CD4-positive, alpha-beta T cell (primary cell): ENCODE measurements at regions not wholly inside any gene's neighbourhood (a gene's known extent, or its start where the extent isn't known, plus 50 kb on each side); places are given as distances from the start of the nearest gene placed in this dataset.
"Not testable (repeated sequence)": the region's sequence is repeated elsewhere in the genome, so short reads cannot be mapped to it uniquely, and the experiment has no call there.

Source experiments
- ATAC-seq: fragments of 200-7000 bp; cut with Tn5 transposase; one replicate; pipeline ENCODE4 v1.10.0; 2022; ENCODE audit warnings: mild to moderate bottlenecking; ENCODE audit not compliant: poor library complexity
- CTCF ChIA-PET: fragments of 350-600 bp; sonication (Branson Sonifier 250); formaldehyde crosslinking; loops from one replicate; lab custom pipeline; 2021; ENCODE audit warnings: antibody characterized with exemption, inconsistent platforms; lab: Charles Lee
- POLR2A ChIA-PET: fragments of 350-600 bp; sonication (Branson Sonifier 250); formaldehyde crosslinking; loops from one replicate; lab custom pipeline; 2021; ENCODE audit warnings: antibody characterized with exemption, inconsistent platforms; lab: Charles Lee
- DNase-seq, 14 experiments: peaks; one replicate each; pipeline ENCODE4 v3.0.0-alpha.2; 2013 to 2020; ENCODE audit warnings: mixed read lengths in 2 of 14
- H3K27ac ChIP-seq, 2 donors: one replicate each; pipeline versions ENCODE4 v1.5.1 to v1.7.0; 2013; ENCODE audit warnings: low read length in 2 of 2, low read depth in 1 of 2, mild to moderate bottlenecking in 1 of 2
- H3K27me3 ChIP-seq, 2 experiments: 1 replicate in 1 of 2; 2 replicates in 1 of 2; pipeline versions ENCODE4 v1.6.1 to v1.7.0; 2013; ENCODE audit warnings: low read length in 2 of 2, control low read depth in 1 of 2, mild to moderate bottlenecking in 1 of 2, moderate library complexity in 1 of 2; ENCODE audit not compliant: insufficient read depth in 2 of 2, control insufficient read depth in 1 of 2
- H3K36me3 ChIP-seq: one replicate; pipeline ENCODE4 v1.6.1; 2013; ENCODE audit warnings: low read length, control low read depth; ENCODE audit not compliant: insufficient read depth
- H3K4me1 ChIP-seq: one replicate; pipeline ENCODE4 v1.6.1; 2013; ENCODE audit warnings: low read length, control low read depth; ENCODE audit not compliant: insufficient read depth
- H3K4me3 ChIP-seq: one replicate; pipeline ENCODE4 v1.5.1; 2013; ENCODE audit warnings: mild to moderate bottlenecking, low read length, moderate library complexity
- H3K9me3 ChIP-seq, 2 experiments: 1 replicate in 1 of 2; 2 replicates in 1 of 2; pipeline versions ENCODE4 v1.6.1 to v1.7.0; 2013; ENCODE audit warnings: low read length in 2 of 2, mild to moderate bottlenecking in 2 of 2, control low read depth in 1 of 2, moderate library complexity in 1 of 2; ENCODE audit not compliant: control insufficient read depth in 1 of 2, insufficient read depth in 1 of 2
- H3K27ac Mint-ChIP-seq: one replicate; pipeline ENCODE4 v1.8.0; 2020; ENCODE audit warnings: mixed read lengths
- H3K27me3 Mint-ChIP-seq: one replicate; pipeline ENCODE4 v1.8.0; 2021; ENCODE audit warnings: mixed read lengths
- H3K36me3 Mint-ChIP-seq: one replicate; pipeline ENCODE4 v1.8.0; 2021; ENCODE audit warnings: low read depth, mixed read lengths
- H3K4me1 Mint-ChIP-seq: one replicate; pipeline ENCODE4 v1.8.0; 2021; ENCODE audit warnings: low read depth, mixed read lengths
- H3K4me3 Mint-ChIP-seq: one replicate; pipeline ENCODE4 v1.8.0; 2020; ENCODE audit warnings: mild to moderate bottlenecking, mixed read lengths
- H3K9me3 Mint-ChIP-seq: one replicate; pipeline ENCODE4 v1.8.0; 2020; ENCODE audit warnings: mixed read lengths
- intact Hi-C, 2 experiments: fragments of 100-400 bp; cut with DNase I in 1 of 2; cut with micrococcal nuclease in 1 of 2; formaldehyde crosslinking; loops; one replicate each; pipeline versions ENCODE4 v1.15.1 to v1.9.0; 2023 to 2025; cut with DNase I, micrococcal nuclease
- TF ChIP-seq, protein P1 (sequence below): fragments of 200-600 bp; IDR thresholded peaks from one replicate; pipeline ENCODE4 v1.8.0; 2022; ENCODE audit warnings: antibody characterized with exemption, mild to moderate bottlenecking

DNA sequence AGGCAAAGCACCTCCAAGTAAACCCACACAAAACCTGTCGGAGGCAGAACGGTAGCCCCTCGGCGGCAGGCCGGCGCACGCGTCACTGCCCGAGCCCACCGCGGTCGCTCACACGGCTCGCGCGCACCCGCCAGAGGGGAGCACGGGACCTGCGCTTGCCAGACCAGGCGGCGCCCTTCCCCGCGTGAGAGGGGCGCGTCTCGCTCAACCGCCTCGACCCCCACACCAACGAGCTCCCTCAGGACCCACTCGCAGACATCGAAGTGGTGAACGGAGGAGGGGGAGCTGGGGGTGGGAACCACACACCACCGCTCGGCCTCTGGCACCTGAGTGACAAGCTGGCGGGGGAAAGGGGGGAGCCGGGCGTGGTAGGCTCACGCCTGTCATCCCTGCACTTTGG, 1513.4 kb upstream of the DEFB115 start:
- no peak overlapping the region for H3K4me3 Mint-ChIP-seq
- intact Hi-C loops: no loop called here
- POLR2A ChIA-PET: no interaction called here
- TF ChIP-seq, protein P1, sequence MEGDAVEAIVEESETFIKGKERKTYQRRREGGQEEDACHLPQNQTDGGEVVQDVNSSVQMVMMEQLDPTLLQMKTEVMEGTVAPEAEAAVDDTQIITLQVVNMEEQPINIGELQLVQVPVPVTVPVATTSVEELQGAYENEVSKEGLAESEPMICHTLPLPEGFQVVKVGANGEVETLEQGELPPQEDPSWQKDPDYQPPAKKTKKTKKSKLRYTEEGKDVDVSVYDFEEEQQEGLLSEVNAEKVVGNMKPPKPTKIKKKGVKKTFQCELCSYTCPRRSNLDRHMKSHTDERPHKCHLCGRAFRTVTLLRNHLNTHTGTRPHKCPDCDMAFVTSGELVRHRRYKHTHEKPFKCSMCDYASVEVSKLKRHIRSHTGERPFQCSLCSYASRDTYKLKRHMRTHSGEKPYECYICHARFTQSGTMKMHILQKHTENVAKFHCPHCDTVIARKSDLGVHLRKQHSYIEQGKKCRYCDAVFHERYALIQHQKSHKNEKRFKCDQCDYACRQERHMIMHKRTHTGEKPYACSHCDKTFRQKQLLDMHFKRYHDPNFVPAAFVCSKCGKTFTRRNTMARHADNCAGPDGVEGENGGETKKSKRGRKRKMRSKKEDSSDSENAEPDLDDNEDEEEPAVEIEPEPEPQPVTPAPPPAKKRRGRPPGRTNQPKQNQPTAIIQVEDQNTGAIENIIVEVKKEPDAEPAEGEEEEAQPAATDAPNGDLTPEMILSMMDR: no peak
- Histone ChIP-seq H3K27ac (no peak overlapping the region), H3K9me3 (peaks cover 2 to 58% of the 10 kb centered on the region in 2 experiments), H3K4me1 (no peaks in the 10 kb centered on the region), H3K27me3 (no peaks in the 10 kb centered on the region), H3K4me3 (no peak overlapping the region), H3K36me3 (no peaks in the 10 kb centered on the region)
- no peak for DNase-seq
- H3K27ac Mint-ChIP-seq: no peak overlapping the region
- peaks cover 9% of the 10 kb centered on the region for H3K9me3 Mint-ChIP-seq
- H3K36me3 Mint-ChIP-seq: no peaks in the 10 kb centered on the region
- CTCF ChIA-PET: no interaction called here
- H3K27me3 Mint-ChIP-seq: no peaks in the 10 kb centered on the region
- no peak for ATAC-seq
- H3K4me1 Mint-ChIP-seq: no peaks in the 10 kb centered on the region

DNA sequence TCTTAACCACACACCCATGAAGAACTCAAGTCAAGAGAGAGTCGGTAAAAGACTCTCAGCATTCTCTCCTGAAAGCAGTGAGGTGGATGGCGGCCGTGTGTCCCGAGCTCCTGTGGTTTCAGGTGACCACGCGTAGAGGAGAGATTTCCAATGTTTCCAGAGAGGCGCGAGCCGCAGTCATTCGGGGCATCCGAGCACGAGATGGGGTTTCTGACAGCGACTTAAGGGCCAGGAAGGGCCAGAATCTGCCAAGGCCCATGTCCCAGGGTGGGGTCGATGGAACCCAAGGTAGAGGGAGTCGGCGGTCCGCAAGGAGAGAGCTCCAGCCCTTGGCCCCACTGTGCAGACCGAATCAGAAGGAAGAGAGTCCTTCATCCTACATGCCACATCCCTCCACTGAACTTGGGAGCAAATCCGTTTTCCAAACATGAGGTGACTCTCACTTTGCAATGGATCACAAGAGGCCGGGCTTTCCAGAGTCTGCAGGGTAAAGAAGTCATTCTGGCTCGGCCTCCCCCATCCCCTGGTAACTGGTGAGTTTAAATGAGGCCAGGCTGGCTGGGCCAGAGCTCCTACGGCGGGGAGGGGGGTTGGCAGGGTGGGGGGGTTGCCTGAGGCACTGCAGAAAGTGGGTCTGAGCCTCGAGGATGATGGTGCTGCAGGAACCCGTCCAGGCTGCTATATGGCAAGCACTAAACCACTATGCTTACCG, 1511.8 kb upstream of the DEFB115 start:
- CTCF ChIA-PET, H3K27ac Mint-ChIP-seq: not testable (repeated sequence)

DNA sequence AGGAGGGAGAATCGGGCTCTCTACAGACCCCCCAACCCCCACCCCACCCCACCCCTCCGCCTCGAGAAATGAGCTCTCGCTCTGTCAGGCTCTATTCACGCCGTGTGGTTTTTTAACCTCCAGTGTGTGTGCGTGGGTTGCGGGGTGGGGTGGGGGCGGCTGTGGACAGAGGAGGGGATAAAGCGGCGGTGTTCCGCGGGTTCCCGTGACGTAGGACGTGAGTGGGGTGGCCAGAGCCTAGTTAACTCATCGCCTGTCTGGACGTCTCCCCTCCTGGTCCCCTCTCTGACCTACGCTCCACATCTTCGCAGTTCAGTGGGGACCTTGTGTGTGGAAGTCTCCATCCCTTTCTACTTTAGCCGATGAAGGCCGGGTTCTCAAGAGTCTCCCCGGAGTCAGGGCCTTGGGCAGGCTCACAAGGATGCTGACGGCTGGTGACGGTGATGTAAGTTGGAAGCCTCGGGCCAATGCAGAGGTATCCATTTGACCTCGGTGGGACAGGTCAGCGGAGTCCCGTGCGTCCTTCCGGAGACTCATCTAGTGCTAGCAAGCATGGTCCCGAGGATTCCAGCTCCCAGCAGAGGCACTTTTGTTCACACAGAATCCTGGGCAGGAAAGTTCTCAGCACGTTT, 1507.1 kb upstream of the DEFB115 start:
- Mint-ChIP-seq H3K4me3 (no peak overlapping the region), H3K27ac (no peak overlapping the region), H3K27me3 (no peaks in the 10 kb centered on the region), H3K36me3 (no peaks in the 10 kb centered on the region), H3K4me1 (no peaks in the 10 kb centered on the region), H3K9me3 (peaks cover 24% of the 10 kb centered on the region)
- no peak overlapping the region for H3K4me3 ChIP-seq
- ChIA-PET CTCF (no interaction called here), POLR2A (no interaction called here)
- DNase-seq (no peak), ATAC-seq (no peak)
- H3K27ac ChIP-seq: no peak overlapping the region
- no peaks in the 10 kb centered on the region for H3K4me1 ChIP-seq
- intact Hi-C loops: no loop called here
- H3K36me3 ChIP-seq: no peaks in the 10 kb centered on the region
- H3K9me3 ChIP-seq: peaks cover 4 to 46% of the 10 kb centered on the region in 2 experiments
- TF ChIP-seq, protein P1: no peak
- H3K27me3 ChIP-seq: no peaks in the 10 kb centered on the region

More for the DNA sequence above, 1511.8 kb upstream of the DEFB115 start:
- H3K4me3 ChIP-seq, H3K9me3 Mint-ChIP-seq, H3K36me3 Mint-ChIP-seq, H3K4me1 Mint-ChIP-seq, DNase-seq, POLR2A ChIA-PET, H3K36me3 ChIP-seq, intact Hi-C loops, H3K27me3 Mint-ChIP-seq, H3K4me3 Mint-ChIP-seq, H3K27me3 ChIP-seq, H3K27ac ChIP-seq, ATAC-seq, H3K4me1 ChIP-seq: not testable (repeated sequence)
- peaks cover 0 to 66% of the 10 kb centered on the region in 2 experiments for H3K9me3 ChIP-seq

DNA sequence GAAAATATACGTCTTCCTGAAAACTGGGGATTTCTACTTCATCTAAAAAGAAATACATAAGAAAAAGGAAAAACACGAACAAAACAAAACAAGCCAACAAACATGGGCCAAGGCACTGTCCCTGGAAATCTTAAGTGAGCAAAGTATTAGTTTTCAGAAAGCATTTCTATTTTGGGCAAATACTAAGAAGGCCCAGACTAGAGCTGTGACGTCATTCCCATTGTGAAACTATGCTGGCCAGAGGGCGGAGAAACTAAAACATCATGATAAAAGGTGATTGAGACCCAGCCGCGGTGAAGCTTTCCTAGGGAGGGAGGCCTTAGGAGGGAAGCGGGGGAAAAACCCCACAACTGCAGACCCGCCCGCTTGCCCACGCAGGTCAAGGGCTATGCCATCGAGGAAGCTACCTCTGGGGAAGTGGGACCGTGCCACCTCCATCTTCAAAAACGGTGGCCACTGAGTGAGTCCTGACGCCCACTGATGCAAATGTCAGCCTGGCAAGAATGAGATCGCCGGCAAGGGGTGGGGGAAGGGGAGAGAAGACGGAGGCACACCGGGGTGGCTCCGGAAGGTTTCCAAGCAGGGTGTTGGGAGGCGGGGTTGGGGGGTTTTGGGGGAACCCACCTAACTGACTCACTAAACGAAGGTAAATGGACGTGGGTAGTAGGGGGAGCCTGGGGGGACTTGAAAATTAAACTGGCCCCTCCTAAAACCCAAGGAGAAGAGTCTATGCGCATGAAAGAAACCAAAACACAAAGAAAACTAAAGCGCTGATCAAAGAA, 1504.6 kb upstream of the DEFB115 start:
- Mint-ChIP-seq H3K9me3 (peaks cover 19% of the 10 kb centered on the region), H3K4me3 (peak overlapping the region; percentile 66), H3K27ac (peak overlapping the region; percentile 28)
- H3K27ac ChIP-seq, ATAC-seq, DNase-seq, H3K36me3 ChIP-seq, H3K36me3 Mint-ChIP-seq, intact Hi-C loops, POLR2A ChIA-PET, CTCF ChIA-PET, H3K4me3 ChIP-seq, H3K27me3 Mint-ChIP-seq, H3K4me1 ChIP-seq, H3K4me1 Mint-ChIP-seq, H3K27me3 ChIP-seq: not testable (repeated sequence)
- H3K9me3 ChIP-seq: peaks cover 4 to 45% of the 10 kb centered on the region in 2 experiments

DNA sequence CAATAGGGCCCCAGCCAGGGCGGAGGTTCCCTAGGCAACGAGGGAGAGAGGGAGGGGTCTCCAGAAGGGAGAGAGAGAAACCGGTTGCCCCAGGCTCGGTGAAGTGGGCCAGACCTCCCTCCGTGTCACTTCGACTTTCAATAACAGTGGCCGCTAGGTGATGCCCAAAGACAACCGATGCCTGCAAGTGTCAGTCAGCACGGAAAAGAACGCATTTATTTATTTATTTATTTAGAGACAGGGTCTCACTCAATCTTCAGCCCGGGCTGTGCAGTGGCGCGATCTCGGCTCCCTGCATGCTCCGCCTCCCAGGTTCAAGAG, 1504.1 kb upstream of the DEFB115 start:
- intact Hi-C loops, H3K27me3 ChIP-seq, POLR2A ChIA-PET, H3K27me3 Mint-ChIP-seq, H3K27ac ChIP-seq, ATAC-seq, H3K4me1 Mint-ChIP-seq, H3K4me1 ChIP-seq, H3K4me3 ChIP-seq, CTCF ChIA-PET, H3K36me3 Mint-ChIP-seq, H3K36me3 ChIP-seq: not testable (repeated sequence)
- peaks cover 19% of the 10 kb centered on the region for H3K9me3 Mint-ChIP-seq
- H3K27ac Mint-ChIP-seq: peak overlapping the region; percentile 28
- H3K9me3 ChIP-seq: peaks cover 4 to 45% of the 10 kb centered on the region in 2 experiments
- peak in 2 of 14 experiments; percentile 15 to 31 for DNase-seq
- peak overlapping the region; percentile 54 for H3K4me3 Mint-ChIP-seq
